Endothelial cell (in vitro differentiated cells): ENCODE measurements at regions not wholly inside any gene's neighbourhood (a gene's known extent, or its start where the extent isn't known, plus 50 kb on each side); places are given as distances from the start of the nearest gene placed in this dataset.

Source experiments
- DNase-seq: peaks from one replicate; pipeline ENCODE4 v3.0.0; 2021; ENCODE audit warnings: low spot score
- H3K27ac Mint-ChIP-seq: one replicate; pipeline ENCODE4 v1.8.0; 2021; ENCODE audit warnings: mixed read lengths, inconsistent platforms; ENCODE audit not compliant: unreplicated experiment
- H3K27me3 Mint-ChIP-seq: one replicate; pipeline ENCODE4 v1.8.0; 2021; ENCODE audit warnings: mild to moderate bottlenecking, moderate library complexity, mixed read lengths, inconsistent platforms; ENCODE audit not compliant: unreplicated experiment
- H3K36me3 Mint-ChIP-seq: one replicate; pipeline ENCODE4 v1.8.0; 2021; ENCODE audit warnings: mild to moderate bottlenecking, low read depth, mixed read lengths, inconsistent platforms; ENCODE audit not compliant: unreplicated experiment
- H3K4me1 Mint-ChIP-seq: one replicate; pipeline ENCODE4 v1.8.0; 2021; ENCODE audit warnings: mild to moderate bottlenecking, mixed read lengths, inconsistent platforms; ENCODE audit not compliant: unreplicated experiment
- H3K4me3 Mint-ChIP-seq: one replicate; pipeline ENCODE4 v1.8.0; 2021; ENCODE audit warnings: mild to moderate bottlenecking, mixed read lengths, inconsistent platforms; ENCODE audit not compliant: unreplicated experiment
- H3K9me3 Mint-ChIP-seq: one replicate; pipeline ENCODE4 v1.8.0; 2021; ENCODE audit warnings: mixed read lengths, inconsistent platforms; ENCODE audit not compliant: unreplicated experiment
- TF ChIP-seq, protein P1 (sequence below): fragments of 200-600 bp; sonication (generic); IDR thresholded peaks from one replicate; pipeline ENCODE4 v1.5.0; 2021; ENCODE audit warnings: antibody characterized with exemption; ENCODE audit not compliant: unreplicated experiment

DNA sequence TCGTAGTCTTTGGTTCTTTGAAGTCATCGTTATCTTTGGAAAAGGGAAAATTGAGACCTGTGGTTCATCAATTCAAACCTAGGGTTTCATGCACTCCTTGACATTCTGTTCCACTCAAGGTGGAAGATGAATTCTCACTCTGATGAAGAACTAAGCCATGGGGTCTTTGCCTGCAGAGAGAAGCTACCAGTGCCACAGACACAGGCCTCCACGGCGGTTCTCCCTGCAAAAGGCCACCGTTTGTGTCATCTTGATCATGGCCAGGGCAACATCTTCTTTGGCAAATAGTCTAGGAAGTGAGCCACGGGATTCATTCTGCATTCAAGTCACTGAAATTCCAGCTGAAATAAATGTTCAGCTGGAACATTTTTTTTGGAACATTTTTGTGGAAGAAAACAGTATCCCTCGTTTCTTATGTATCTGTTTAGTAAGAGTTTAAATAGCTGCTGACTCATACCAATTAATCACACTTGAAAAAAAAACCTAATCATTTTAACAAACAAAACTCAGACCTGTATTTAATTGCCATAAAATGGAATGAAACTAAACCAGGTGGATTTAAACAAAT lies 206.0 kb upstream of the FOXQ1 start:
- TF ChIP-seq, protein P1, sequence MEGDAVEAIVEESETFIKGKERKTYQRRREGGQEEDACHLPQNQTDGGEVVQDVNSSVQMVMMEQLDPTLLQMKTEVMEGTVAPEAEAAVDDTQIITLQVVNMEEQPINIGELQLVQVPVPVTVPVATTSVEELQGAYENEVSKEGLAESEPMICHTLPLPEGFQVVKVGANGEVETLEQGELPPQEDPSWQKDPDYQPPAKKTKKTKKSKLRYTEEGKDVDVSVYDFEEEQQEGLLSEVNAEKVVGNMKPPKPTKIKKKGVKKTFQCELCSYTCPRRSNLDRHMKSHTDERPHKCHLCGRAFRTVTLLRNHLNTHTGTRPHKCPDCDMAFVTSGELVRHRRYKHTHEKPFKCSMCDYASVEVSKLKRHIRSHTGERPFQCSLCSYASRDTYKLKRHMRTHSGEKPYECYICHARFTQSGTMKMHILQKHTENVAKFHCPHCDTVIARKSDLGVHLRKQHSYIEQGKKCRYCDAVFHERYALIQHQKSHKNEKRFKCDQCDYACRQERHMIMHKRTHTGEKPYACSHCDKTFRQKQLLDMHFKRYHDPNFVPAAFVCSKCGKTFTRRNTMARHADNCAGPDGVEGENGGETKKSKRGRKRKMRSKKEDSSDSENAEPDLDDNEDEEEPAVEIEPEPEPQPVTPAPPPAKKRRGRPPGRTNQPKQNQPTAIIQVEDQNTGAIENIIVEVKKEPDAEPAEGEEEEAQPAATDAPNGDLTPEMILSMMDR = no peak
- DNase-seq = no peak
- Mint-ChIP-seq H3K27me3 (peaks cover 5% of the 10 kb centered on the region), H3K9me3 (no peaks in the 10 kb centered on the region), H3K27ac (no peak overlapping the region), H3K4me1 (peaks cover 14% of the 10 kb centered on the region), H3K36me3 (peaks cover 5% of the 10 kb centered on the region), H3K4me3 (no peak overlapping the region)

DNA sequence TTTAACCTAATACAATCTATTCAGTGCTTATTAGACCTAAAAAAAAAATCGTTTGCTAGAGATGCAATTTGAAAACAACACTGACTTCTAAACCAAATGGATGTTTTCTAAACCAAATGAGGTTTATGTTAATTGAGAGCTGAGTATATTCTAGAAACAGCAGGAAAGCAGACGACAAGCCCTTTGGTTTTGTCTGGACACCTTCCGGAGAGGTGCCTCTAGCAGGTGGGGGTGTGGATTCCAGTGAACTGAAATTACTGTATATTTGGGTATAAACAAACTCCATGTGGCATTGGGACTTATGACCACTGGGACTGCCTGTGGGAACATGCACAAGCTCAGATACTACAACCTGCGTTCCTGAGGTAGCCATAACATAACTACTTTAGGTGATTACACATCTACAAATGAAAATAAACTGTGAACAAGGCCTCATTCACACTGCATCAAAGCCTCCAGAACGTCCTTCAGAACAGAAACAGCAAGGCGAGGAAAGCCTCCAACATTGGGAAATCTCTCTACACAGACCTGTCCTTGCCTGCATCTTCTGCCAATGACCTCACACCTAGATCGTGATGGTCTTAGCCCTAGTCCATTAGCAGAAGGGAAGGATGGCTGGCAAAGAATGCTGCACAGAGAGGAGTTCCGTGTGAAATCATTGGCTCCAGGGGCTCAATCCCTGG lies 206.8 kb upstream of the FOXQ1 start:
- DNase-seq = no peak
- H3K9me3 Mint-ChIP-seq = no peaks in the 10 kb centered on the region
- H3K36me3 Mint-ChIP-seq = peaks cover 5% of the 10 kb centered on the region
- peaks cover 5% of the 10 kb centered on the region for H3K27me3 Mint-ChIP-seq
- TF ChIP-seq, protein P1 = no peak
- H3K27ac Mint-ChIP-seq = no peak overlapping the region
- H3K4me3 Mint-ChIP-seq = no peak overlapping the region
- peaks cover 18% of the 10 kb centered on the region for H3K4me1 Mint-ChIP-seq

DNA sequence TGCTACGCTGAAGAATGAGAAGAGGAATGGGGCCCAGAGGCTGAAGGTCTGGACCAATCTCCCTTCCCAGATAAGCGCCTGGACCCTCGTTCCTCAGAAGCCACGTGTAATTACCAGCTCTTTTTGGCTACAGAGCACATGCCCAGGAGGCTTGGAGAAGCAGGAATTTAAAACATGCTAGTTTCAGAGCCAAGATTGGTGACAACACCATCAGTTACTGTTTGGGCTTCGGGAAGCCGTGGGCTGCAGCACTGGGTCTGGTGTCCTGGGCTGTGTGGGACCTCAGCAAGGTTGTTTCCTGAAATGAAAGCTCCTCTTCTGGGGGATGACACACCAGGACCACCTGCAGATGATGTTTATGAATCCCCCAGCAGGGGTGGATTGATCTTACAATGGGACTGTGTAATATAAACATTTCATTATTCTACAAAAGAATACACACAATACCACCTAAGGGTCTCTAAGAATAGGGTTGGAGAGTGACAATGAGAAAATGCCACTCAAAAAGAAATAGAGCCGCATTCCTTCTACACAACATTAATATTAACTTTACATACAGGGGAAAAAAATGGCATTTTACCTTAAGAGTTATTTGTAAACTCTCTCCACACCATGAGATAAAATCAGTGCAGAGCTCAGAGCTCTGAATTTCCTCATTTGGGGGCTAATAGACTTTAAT lies 207.8 kb upstream of the FOXQ1 start:
- Mint-ChIP-seq H3K4me3 (no peak overlapping the region), H3K27me3 (peaks cover 5% of the 10 kb centered on the region)
- no peak for DNase-seq

DNA sequence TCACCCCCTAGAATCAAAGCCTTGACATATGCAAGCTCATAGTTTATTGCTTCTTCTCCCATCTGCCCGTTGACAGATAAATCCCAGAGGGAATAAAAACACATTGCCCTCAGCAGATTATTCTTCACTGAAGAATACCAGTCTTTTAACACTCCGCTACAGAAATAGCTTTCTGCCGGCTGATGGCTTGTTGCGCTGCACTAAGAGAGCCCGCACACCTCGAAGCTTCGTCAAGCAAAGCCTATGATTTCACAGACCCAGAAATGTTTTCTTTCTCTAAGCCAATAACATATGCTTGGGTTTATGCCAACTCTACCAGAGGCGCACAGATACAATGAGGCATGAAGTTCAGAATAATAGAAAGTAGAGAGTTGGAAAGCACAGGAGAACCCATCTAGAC lies 208.9 kb upstream of the FOXQ1 start:
- H3K27ac Mint-ChIP-seq = no peak overlapping the region
- H3K36me3 Mint-ChIP-seq = peaks cover 2% of the 10 kb centered on the region
- H3K4me1 Mint-ChIP-seq = peaks cover 18% of the 10 kb centered on the region
- H3K27me3 Mint-ChIP-seq = peaks cover 5% of the 10 kb centered on the region
- H3K4me3 Mint-ChIP-seq = no peak overlapping the region
- no peaks in the 10 kb centered on the region for H3K9me3 Mint-ChIP-seq
- no peak for DNase-seq
- TF ChIP-seq, protein P1 = no peak

More for the DNA sequence above, 207.8 kb upstream of the FOXQ1 start:
- H3K27ac Mint-ChIP-seq = no peak overlapping the region
- H3K4me1 Mint-ChIP-seq = peaks cover 18% of the 10 kb centered on the region
- H3K9me3 Mint-ChIP-seq = no peaks in the 10 kb centered on the region
- peaks cover 5% of the 10 kb centered on the region for H3K36me3 Mint-ChIP-seq
- TF ChIP-seq, protein P1 = no peak

DNA sequence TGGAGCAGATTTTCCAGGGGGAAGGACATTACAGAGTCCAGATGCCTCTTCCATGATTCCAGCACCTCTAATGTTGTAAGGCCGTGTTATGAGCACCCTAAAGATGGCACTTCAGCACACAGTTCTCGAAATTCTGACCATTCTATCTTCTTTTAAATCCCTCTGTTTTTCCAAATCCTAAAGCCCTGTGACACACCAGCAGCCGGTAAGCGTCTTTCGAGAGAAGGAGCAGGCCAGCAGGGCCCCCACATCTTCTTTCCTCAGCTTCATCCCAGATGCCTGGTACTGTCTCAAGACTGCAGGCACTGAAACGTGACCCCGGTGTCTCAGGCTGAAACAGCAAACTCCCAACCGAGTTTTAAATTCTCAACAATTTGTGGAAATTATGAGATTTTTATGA lies 211.6 kb upstream of the FOXQ1 start:
- H3K36me3 Mint-ChIP-seq = peaks cover 8% of the 10 kb centered on the region
- H3K9me3 Mint-ChIP-seq = no peaks in the 10 kb centered on the region
- TF ChIP-seq, protein P1 = no peak
- H3K27me3 Mint-ChIP-seq = peaks cover 6% of the 10 kb centered on the region
- H3K27ac Mint-ChIP-seq = no peak overlapping the region
- DNase-seq = no peak
- peaks cover 18% of the 10 kb centered on the region for H3K4me1 Mint-ChIP-seq
- H3K4me3 Mint-ChIP-seq = no peak overlapping the region
